AG10803 (cell line): ENCODE measurements at regions not wholly inside any gene's neighbourhood (a gene's known extent, or its start where the extent isn't known, plus 50 kb on each side); places are given as distances from the start of the nearest gene placed in this dataset.

Experiments
- DNase-seq: peaks from one replicate; pipeline ENCODE4 v3.0.0; 2010; ENCODE audit warnings: low read depth
- H3K4me3 ChIP-seq: 2 replicates; pipeline ENCODE4 v1.5.1; 2011; ENCODE audit warnings: mild to moderate bottlenecking, low read length, control low read depth
- CTCF ChIP-seq: conservative IDR thresholded peaks from 2 replicates; pipeline ENCODE4 v1.5.1; 2011; ENCODE audit warnings: mild to moderate bottlenecking, low read length, control low read depth, inconsistent platforms

- TF ChIP-seq CTCF: no peak
- DNase-seq: no peak
Measured at GRCh38 chr18:53771664-53772063, 452.8 kb downstream of the MBD2 start.

GRCh38 chr18:53765211-53765610 lies 459.3 kb downstream of the MBD2 start:
- no peak overlapping the region for H3K4me3 ChIP-seq
- no peak for TF ChIP-seq CTCF
- DNase-seq: no peak

More at GRCh38 chr18:53771664-53772063, 452.8 kb downstream of the MBD2 start:
- no peak overlapping the region for H3K4me3 ChIP-seq

GRCh38 chr18:53764086-53764485 lies 460.4 kb downstream of the MBD2 start:
- no peak overlapping the region for H3K4me3 ChIP-seq
- DNase-seq: no peak
- TF ChIP-seq CTCF: no peak

GRCh38 chr18:53757328-53757727 lies 467.1 kb downstream of the MBD2 start:
- no peak for TF ChIP-seq CTCF
- DNase-seq: no peak

GRCh38 chr18:53756610-53756972 lies 467.9 kb downstream of the MBD2 start:
- no peak for TF ChIP-seq CTCF
- no peak overlapping the region for H3K4me3 ChIP-seq
- no peak for DNase-seq

More at GRCh38 chr18:53757328-53757727, 467.1 kb downstream of the MBD2 start:
- no peak overlapping the region for H3K4me3 ChIP-seq

- H3K4me3 ChIP-seq: no peak overlapping the region
- TF ChIP-seq CTCF: no peak
Measured at GRCh38 chr18:53755914-53756609, 468.4 kb downstream of the MBD2 start.

GRCh38 chr18:53754154-53754553 lies 470.3 kb downstream of the MBD2 start:
- H3K4me3 ChIP-seq: no peak overlapping the region
- TF ChIP-seq CTCF: no peak
- DNase-seq: no peak

More at GRCh38 chr18:53755914-53756609, 468.4 kb downstream of the MBD2 start:
- no peak for DNase-seq
